Trophoblast cell (in vitro differentiated cells and primary cell): ENCODE measurements at regions not wholly inside any gene's neighbourhood (a gene's known extent, or its start where the extent isn't known, plus 50 kb on each side); places are given as distances from the start of the nearest gene placed in this dataset.
A peak's percentile ranks its signal among the peaks of the same experiment; 100 is the strongest.

Source experiments
- DNase-seq, 2 donors: peaks; one replicate each; pipeline ENCODE4 v3.0.0-alpha.2; 2016
- H2AFZ ChIP-seq: 2 replicates; pipeline ENCODE4 v1.6.1; 2013; ENCODE audit warnings: low read length, moderate library complexity, mild to moderate bottlenecking; ENCODE audit not compliant: insufficient read depth, poor library complexity
- H2AK5ac ChIP-seq: 2 replicates; pipeline ENCODE4 v1.6.1; 2013; ENCODE audit warnings: mild to moderate bottlenecking, low read length
- H2BK120ac ChIP-seq: 2 replicates; pipeline ENCODE4 v1.6.1; 2013; ENCODE audit warnings: low read length, mild to moderate bottlenecking, moderate library complexity; ENCODE audit not compliant: insufficient read depth, poor library complexity
- H2BK12ac ChIP-seq: 2 replicates; pipeline ENCODE4 v1.6.1; 2013; ENCODE audit warnings: mild to moderate bottlenecking, low read length, moderate library complexity
- H2BK5ac ChIP-seq: 2 replicates; pipeline ENCODE4 v1.6.1; 2013; ENCODE audit warnings: low read length, low read depth, moderate library complexity, mild to moderate bottlenecking; ENCODE audit not compliant: poor library complexity
- H3K14ac ChIP-seq: 2 replicates; pipeline ENCODE4 v1.6.1; 2013; ENCODE audit warnings: mild to moderate bottlenecking, low read length
- H3K18ac ChIP-seq: 2 replicates; pipeline ENCODE4 v1.6.1; 2013; ENCODE audit warnings: mild to moderate bottlenecking, low read length
- H3K23ac ChIP-seq: 2 replicates; pipeline ENCODE4 v1.6.1; 2013; ENCODE audit warnings: low read length
- H3K27ac ChIP-seq: 2 replicates; pipeline ENCODE4 v1.5.1; 2013; ENCODE audit warnings: low read depth, mild to moderate bottlenecking, inconsistent platforms, low read length, moderate library complexity
- H3K27me3 ChIP-seq: 2 replicates; pipeline ENCODE4 v1.6.1; 2013; ENCODE audit warnings: inconsistent platforms, mild to moderate bottlenecking, low read length, moderate library complexity; ENCODE audit not compliant: insufficient read depth
- H3K36me3 ChIP-seq, 2 experiments: 1 replicate in 1 of 2; 2 replicates in 1 of 2; pipeline ENCODE4 v1.6.1; 2013; ENCODE audit warnings: low read length in 2 of 2, mild to moderate bottlenecking in 2 of 2, moderate library complexity in 1 of 2; ENCODE audit not compliant: insufficient read depth in 2 of 2, control insufficient read depth in 1 of 2
- H3K4ac ChIP-seq: 2 replicates; pipeline ENCODE4 v1.6.1; 2013; ENCODE audit warnings: low read depth, mild to moderate bottlenecking, low read length, moderate library complexity
- H3K4me1 ChIP-seq, 2 experiments: 1 replicate in 1 of 2; 2 replicates in 1 of 2; pipeline ENCODE4 v1.6.1; 2013; ENCODE audit warnings: low read length in 2 of 2, mild to moderate bottlenecking in 2 of 2, moderate library complexity in 1 of 2; ENCODE audit not compliant: insufficient read depth in 2 of 2, control insufficient read depth in 1 of 2
- H3K4me2 ChIP-seq: 2 replicates; pipeline ENCODE4 v1.6.1; 2013; ENCODE audit warnings: inconsistent platforms, mild to moderate bottlenecking, low read length, moderate library complexity
- H3K4me3 ChIP-seq: 2 replicates; pipeline ENCODE4 v1.5.1; 2013; ENCODE audit warnings: mild to moderate bottlenecking, low read depth, low read length, inconsistent platforms
- H3K79me1 ChIP-seq: one replicate; pipeline ENCODE4 v1.6.1; 2013; ENCODE audit warnings: low read length
- H3K79me2 ChIP-seq: 2 replicates; pipeline ENCODE4 v1.6.1; 2013; ENCODE audit warnings: low read length, mild to moderate bottlenecking; ENCODE audit not compliant: control insufficient read depth, insufficient read depth, poor library complexity
- H3K9ac ChIP-seq: 2 replicates; pipeline ENCODE4 v1.6.1; 2013; ENCODE audit warnings: mild to moderate bottlenecking, low read length
- H3K9me3 ChIP-seq: 2 replicates; pipeline ENCODE4 v1.6.1; 2013; ENCODE audit warnings: low read depth, mild to moderate bottlenecking, control low read depth, inconsistent platforms, low read length; ENCODE audit not compliant: insufficient read depth
- H4K12ac ChIP-seq: 2 replicates; pipeline ENCODE4 v1.6.1; 2013; ENCODE audit warnings: low read depth, mild to moderate bottlenecking, low read length, moderate library complexity
- H4K8ac ChIP-seq: 2 replicates; pipeline ENCODE4 v1.6.1; 2013; ENCODE audit warnings: low read depth, mild to moderate bottlenecking, low read length, moderate library complexity
- H4K91ac ChIP-seq: one replicate; pipeline ENCODE4 v1.6.1; 2013; ENCODE audit warnings: low read depth, mild to moderate bottlenecking, low read length, moderate library complexity
- WGBS: extraction: QIAGEN DNeasy Blood & Tissue Kit; methylation state at CpG from one replicate; pipeline ENCODE4 v1.1.7; 2013; ENCODE audit warnings: missing lambda C conversion rate; ENCODE audit not compliant: insufficient read length, insufficient coverage; ENCODE audit errors: extremely low coverage; 5-methylcytosine and 5-hydroxymethylcytosine counted together

DNA sequence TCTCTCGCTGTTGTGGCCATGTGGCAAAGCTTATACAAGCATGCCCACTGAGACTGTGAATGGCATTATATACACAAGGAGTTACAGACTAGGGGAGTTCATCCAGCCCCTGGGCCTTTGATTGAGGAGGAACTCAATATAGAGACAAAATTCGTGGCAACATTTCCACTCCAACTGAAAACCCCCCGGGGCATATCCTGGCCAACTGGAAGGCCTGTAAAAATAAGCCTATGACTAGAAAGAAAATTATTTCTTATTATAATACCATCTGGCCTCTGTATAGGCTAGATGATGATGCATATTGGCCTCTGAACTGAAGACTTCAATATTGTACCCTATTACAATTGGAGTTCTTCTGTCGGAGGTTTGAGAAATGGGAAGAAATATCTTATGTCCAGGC is 175.5 kb upstream of the GJE1 start:
- Histone ChIP-seq H3K18ac (no peak overlapping the region), H3K27me3 (no peaks in the 10 kb centered on the region), H2AK5ac (no peak overlapping the region), H4K12ac (no peak overlapping the region), H2BK12ac (no peak overlapping the region), H2BK120ac (no peak overlapping the region), H3K23ac (no peak overlapping the region), H3K79me1 (no peaks in the 10 kb centered on the region), H3K4me2 (no peak overlapping the region), H3K4me3 (no peak overlapping the region), H3K27ac (no peak overlapping the region), H3K9me3 (peaks cover 7% of the 10 kb centered on the region), H3K4ac (no peak overlapping the region), H4K91ac (no peak overlapping the region), H2BK5ac (no peak overlapping the region), H3K9ac (no peak overlapping the region), H3K14ac (no peak overlapping the region), H2AFZ (no peak overlapping the region), H3K79me2 (no peaks in the 10 kb centered on the region), H4K8ac (no peak overlapping the region), H3K36me3 (no peaks in the 10 kb centered on the region), H3K4me1 (no peaks in the 10 kb centered on the region)
- DNase-seq, result peak; percentile 55 to 72
- WGBS, result no CpG with 5 or more reads among the region's 4 CpGs

DNA sequence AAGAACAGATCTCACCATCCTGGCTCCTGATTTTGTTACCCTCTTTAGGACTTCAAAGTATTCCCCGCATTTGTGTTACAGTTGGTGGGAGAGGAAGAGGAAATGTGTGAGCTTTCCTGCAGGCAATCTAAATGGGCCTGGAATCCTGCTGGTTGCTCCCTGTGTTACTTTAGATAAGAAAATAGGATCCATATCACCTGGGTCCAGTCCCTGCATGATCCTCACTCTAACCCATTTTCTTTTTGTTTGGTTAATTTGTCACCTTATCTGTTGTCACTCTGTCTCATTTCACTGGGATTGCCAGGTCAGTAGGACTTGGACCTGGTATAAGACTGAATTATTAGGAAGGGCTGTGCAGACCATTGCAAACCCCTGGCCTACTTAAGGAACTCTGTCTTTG is 175.9 kb upstream of the GJE1 start:
- Histone ChIP-seq H2BK12ac (no peak overlapping the region), H3K79me1 (no peaks in the 10 kb centered on the region), H2AFZ (no peak overlapping the region), H3K18ac (no peak overlapping the region), H2BK5ac (no peak overlapping the region), H3K9ac (no peak overlapping the region), H3K9me3 (peaks cover 7% of the 10 kb centered on the region), H3K4me3 (no peak overlapping the region), H3K4ac (no peak overlapping the region), H3K36me3 (no peaks in the 10 kb centered on the region), H3K4me2 (no peak overlapping the region), H3K14ac (no peak overlapping the region), H2BK120ac (no peak overlapping the region), H4K91ac (no peak overlapping the region), H3K79me2 (no peaks in the 10 kb centered on the region), H3K23ac (no peak overlapping the region), H3K4me1 (no peaks in the 10 kb centered on the region), H2AK5ac (no peak overlapping the region), H4K12ac (no peak overlapping the region), H4K8ac (no peak overlapping the region), H3K27me3 (no peaks in the 10 kb centered on the region), H3K27ac (no peak overlapping the region)
- DNase-seq, result peak in 1 of 2 donors; percentile 53
- WGBS, result no CpG with 5 or more reads among the region's 1 CpG

GRCh38 chr6:141956046-141956761 is 176.5 kb upstream of the GJE1 start:
- no peak overlapping the region for H3K4ac ChIP-seq
- no peak overlapping the region for H3K23ac ChIP-seq
- no CpG with 5 or more reads among the region's 3 CpGs for WGBS
- no peak overlapping the region for H3K4me2 ChIP-seq
- no peak overlapping the region for H3K18ac ChIP-seq
- H2AK5ac ChIP-seq, result no peak overlapping the region
- H4K12ac ChIP-seq, result no peak overlapping the region
- H2AFZ ChIP-seq, result no peak overlapping the region
- no peak overlapping the region for H2BK12ac ChIP-seq
- H2BK120ac ChIP-seq, result no peak overlapping the region
- H3K79me2 ChIP-seq, result no peaks in the 10 kb centered on the region
- no peak overlapping the region for H4K91ac ChIP-seq
- no peak overlapping the region for H2BK5ac ChIP-seq
- H3K79me1 ChIP-seq, result no peaks in the 10 kb centered on the region
- H3K4me1 ChIP-seq, result no peaks in the 10 kb centered on the region
- H3K14ac ChIP-seq, result no peak overlapping the region
- peaks cover 7% of the 10 kb centered on the region for H3K9me3 ChIP-seq
- H4K8ac ChIP-seq, result no peak overlapping the region
- H3K27ac ChIP-seq, result no peak overlapping the region
- peak in 1 of 2 donors; percentile 14 for DNase-seq
- no peak overlapping the region for H3K9ac ChIP-seq
- no peaks in the 10 kb centered on the region for H3K36me3 ChIP-seq
- no peak overlapping the region for H3K4me3 ChIP-seq
- H3K27me3 ChIP-seq, result no peaks in the 10 kb centered on the region

- Histone ChIP-seq H3K4me2 (no peak overlapping the region), H3K14ac (no peak overlapping the region), H3K4me3 (peak overlapping the region; percentile 20), H4K12ac (no peak overlapping the region), H3K27me3 (no peaks in the 10 kb centered on the region), H4K91ac (no peak overlapping the region), H3K36me3 (no peaks in the 10 kb centered on the region), H3K23ac (no peak overlapping the region), H2BK5ac (no peak overlapping the region), H4K8ac (no peak overlapping the region), H3K9me3 (peaks cover 6% of the 10 kb centered on the region), H3K9ac (no peak overlapping the region), H3K79me2 (no peaks in the 10 kb centered on the region), H3K27ac (no peak overlapping the region), H3K4ac (no peak overlapping the region), H3K18ac (no peak overlapping the region), H2AFZ (no peak overlapping the region), H2AK5ac (no peak overlapping the region), H3K4me1 (no peaks in the 10 kb centered on the region), H2BK12ac (no peak overlapping the region), H3K79me1 (no peaks in the 10 kb centered on the region), H2BK120ac (no peak overlapping the region)
- DNase-seq, result no peak
These were observed 179.7 kb upstream of the GJE1 start for GRCh38 chr6:141953072-141953471.
